ENCODE measurements at regions not wholly inside any gene's neighbourhood (a gene's known extent, or its start where the extent isn't known, plus 50 kb on each side); places are given as distances from the start of the nearest gene placed in this dataset.

DNA sequence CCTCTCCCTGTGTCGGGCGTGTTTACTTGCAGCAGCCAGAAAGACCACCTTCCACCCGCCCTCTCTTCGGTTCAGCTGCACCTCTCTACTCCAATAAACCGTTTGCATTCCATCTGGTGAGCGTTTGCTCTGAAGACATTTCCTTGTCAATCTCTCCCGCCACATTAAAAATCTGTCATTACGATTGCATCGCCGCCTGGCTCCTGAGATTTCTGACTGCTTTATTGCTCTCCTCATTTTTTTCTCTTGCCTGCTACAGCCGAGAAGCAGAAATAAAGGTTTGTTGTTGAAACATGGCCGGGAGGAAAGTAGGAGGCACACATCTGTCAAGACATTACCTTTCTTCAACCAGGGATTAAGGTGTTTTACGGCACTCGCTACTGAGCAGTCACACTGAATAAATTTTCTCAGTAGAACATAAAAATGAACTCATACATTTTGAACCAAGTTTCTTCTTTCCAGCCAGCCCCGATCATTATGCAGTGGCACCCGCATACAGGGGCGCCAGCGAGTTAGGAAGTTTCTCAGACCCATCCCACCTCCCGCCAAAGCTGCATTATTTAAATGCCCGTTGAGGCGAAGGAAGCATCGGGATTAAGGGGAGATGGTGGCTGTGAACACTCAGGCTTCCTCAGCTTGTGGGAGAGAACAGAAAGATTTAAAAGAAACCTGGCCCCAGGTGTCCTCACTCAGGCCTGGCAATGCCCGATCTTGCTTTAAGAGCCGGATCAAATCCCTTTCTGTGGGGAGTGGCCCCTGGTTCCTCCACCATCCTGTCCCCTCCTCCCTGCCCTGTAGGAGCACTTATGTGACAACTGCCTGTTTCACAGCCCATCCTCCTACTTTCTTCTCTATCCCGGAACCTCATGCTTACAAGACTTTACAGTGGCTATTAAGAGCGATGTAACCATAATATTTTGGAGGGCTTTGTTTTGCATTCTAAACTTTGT is 1108.9 kb downstream of the BCL11B start (continued):
- TF ChIP-seq, protein P1, sequence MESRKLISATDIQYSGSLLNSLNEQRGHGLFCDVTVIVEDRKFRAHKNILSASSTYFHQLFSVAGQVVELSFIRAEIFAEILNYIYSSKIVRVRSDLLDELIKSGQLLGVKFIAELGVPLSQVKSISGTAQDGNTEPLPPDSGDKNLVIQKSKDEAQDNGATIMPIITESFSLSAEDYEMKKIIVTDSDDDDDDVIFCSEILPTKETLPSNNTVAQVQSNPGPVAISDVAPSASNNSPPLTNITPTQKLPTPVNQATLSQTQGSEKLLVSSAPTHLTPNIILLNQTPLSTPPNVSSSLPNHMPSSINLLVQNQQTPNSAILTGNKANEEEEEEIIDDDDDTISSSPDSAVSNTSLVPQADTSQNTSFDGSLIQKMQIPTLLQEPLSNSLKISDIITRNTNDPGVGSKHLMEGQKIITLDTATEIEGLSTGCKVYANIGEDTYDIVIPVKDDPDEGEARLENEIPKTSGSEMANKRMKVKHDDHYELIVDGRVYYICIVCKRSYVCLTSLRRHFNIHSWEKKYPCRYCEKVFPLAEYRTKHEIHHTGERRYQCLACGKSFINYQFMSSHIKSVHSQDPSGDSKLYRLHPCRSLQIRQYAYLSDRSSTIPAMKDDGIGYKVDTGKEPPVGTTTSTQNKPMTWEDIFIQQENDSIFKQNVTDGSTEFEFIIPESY (IDR thresholded peaks at IDR 0.05; ENCODE audit: borderline replicate concordance, low read depth) = no peak
- TF ChIP-seq, protein P2, sequence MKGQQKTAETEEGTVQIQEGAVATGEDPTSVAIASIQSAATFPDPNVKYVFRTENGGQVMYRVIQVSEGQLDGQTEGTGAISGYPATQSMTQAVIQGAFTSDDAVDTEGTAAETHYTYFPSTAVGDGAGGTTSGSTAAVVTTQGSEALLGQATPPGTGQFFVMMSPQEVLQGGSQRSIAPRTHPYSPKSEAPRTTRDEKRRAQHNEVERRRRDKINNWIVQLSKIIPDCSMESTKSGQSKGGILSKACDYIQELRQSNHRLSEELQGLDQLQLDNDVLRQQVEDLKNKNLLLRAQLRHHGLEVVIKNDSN (IDR thresholded peaks at IDR 0.05; ENCODE audit: borderline replicate concordance, low read depth) = no peak

DNA sequence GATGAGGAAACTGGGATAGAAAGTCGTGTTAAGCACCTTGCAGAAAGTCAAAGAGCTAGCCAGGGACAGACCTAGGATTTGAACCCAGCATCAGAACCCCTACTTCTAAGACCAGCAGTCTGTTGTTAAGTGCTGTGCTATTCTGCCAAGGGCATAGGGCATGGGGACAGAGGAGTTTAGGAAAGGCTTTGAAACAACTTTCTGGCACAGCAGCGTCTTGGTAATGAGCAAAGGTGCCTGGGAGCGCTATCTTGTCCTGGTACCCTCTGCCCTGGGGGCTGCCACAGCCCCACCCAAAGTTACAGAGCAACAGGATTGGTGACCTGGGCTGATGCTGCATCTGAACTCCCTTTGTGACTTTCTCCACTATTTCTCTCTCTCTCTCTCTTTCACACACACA is 1108.1 kb downstream of the BCL11B start:
- Histone ChIP-seq H3K36me3 (replicated peaks in 1 of 2; ENCODE audit: control insufficient read depth in 1 of 2, insufficient read depth in 2 of 2, low read length in 1 of 2) (no peaks in the 10 kb centered on the region), H3K27me3 (ENCODE audit: insufficient read depth) (no peaks in the 10 kb centered on the region), H3K27ac (ENCODE audit: low read depth in 2 of 2, low read length in 1 of 2) (no peak overlapping the region), H2AFZ (ENCODE audit: low read depth) (no peak overlapping the region), H3K4me2 (no peak overlapping the region), H3K9ac (no peak overlapping the region), H3K9me2 (no peaks in the 10 kb centered on the region), H3F3A (replicated peaks; ENCODE audit: insufficient read depth) (no peaks in the 10 kb centered on the region), H4K20me1 (ENCODE audit: insufficient read depth) (no peaks in the 10 kb centered on the region), H3K9me3 (no peaks in the 10 kb centered on the region), H3K79me2 (ENCODE audit: insufficient read depth) (no peaks in the 10 kb centered on the region), H3K4me3 (ENCODE audit: low read depth in 2 of 2, low read length in 1 of 2) (no peak overlapping the region), H3K4me1 (ENCODE audit: control insufficient read depth in 1 of 2, insufficient read depth in 2 of 2, low read depth in 1 of 2, low read length in 1 of 2) (no peaks in the 10 kb centered on the region)
- no peak for TF ChIP-seq GATA2 (CRISPR knock-in tag; IDR thresholded peaks at IDR 0.05)
- no peak for TF ChIP-seq POLR2AphosphoS5 (IDR thresholded peaks at IDR 0.05; ENCODE audit: low read depth, low read length)
- TF ChIP-seq, protein P3, sequence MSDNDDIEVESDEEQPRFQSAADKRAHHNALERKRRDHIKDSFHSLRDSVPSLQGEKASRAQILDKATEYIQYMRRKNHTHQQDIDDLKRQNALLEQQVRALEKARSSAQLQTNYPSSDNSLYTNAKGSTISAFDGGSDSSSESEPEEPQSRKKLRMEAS (IDR thresholded peaks at IDR 0.05; ENCODE audit: low read depth) = no peak
- TF ChIP-seq MXI1 (IDR thresholded peaks at IDR 0.05; ENCODE audit: low read depth, low read length) = no peak
- no peak for TF ChIP-seq SMC3 (IDR thresholded peaks at IDR 0.05; ENCODE audit: low read depth, low read length)
- no peak for TF ChIP-seq RCOR1 (IDR thresholded peaks at IDR 0.05; ENCODE audit: low read length)
- no peak for TF ChIP-seq FOSL2 (IDR thresholded peaks at IDR 0.05; ENCODE audit: borderline replicate concordance, low read depth)
- TF ChIP-seq, protein P4, sequence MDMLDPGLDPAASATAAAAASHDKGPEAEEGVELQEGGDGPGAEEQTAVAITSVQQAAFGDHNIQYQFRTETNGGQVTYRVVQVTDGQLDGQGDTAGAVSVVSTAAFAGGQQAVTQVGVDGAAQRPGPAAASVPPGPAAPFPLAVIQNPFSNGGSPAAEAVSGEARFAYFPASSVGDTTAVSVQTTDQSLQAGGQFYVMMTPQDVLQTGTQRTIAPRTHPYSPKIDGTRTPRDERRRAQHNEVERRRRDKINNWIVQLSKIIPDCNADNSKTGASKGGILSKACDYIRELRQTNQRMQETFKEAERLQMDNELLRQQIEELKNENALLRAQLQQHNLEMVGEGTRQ (IDR thresholded peaks at IDR 0.05; ENCODE audit: borderline replicate concordance, low read depth, low read length) = no peak
- TF ChIP-seq MEF2A (IDR thresholded peaks at IDR 0.05; ENCODE audit: borderline replicate concordance, low read depth) = no peak
- no peak for TF ChIP-seq NFIC (IDR thresholded peaks at IDR 0.05; ENCODE audit: borderline replicate concordance)
- TF ChIP-seq, protein P5, sequence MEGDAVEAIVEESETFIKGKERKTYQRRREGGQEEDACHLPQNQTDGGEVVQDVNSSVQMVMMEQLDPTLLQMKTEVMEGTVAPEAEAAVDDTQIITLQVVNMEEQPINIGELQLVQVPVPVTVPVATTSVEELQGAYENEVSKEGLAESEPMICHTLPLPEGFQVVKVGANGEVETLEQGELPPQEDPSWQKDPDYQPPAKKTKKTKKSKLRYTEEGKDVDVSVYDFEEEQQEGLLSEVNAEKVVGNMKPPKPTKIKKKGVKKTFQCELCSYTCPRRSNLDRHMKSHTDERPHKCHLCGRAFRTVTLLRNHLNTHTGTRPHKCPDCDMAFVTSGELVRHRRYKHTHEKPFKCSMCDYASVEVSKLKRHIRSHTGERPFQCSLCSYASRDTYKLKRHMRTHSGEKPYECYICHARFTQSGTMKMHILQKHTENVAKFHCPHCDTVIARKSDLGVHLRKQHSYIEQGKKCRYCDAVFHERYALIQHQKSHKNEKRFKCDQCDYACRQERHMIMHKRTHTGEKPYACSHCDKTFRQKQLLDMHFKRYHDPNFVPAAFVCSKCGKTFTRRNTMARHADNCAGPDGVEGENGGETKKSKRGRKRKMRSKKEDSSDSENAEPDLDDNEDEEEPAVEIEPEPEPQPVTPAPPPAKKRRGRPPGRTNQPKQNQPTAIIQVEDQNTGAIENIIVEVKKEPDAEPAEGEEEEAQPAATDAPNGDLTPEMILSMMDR (IDR thresholded peaks at IDR 0.05) = no peak
- TF ChIP-seq TCF12 (IDR thresholded peaks at IDR 0.05) = no peak
- no peak for DNase-seq
- ChIA-PET POLR2A (no interaction called here), CTCF (interaction anchor here (1.0 kb wide), 1 partner anchor 20 kb away, joined by 4 read pairs; no protein-coding TSS in a partner anchor)
- 4% methylated on average over 3 of the region's 3 CpGs for WGBS (ENCODE audit: low lambda C conversion rate)

Data from SK-N-SH (cell line).